ENCODE measurements at regions not wholly inside any gene's neighbourhood (a gene's known extent, or its start where the extent isn't known, plus 50 kb on each side); places are given as distances from the start of the nearest gene placed in this dataset.
"Not testable (repeated sequence)": the region's sequence is repeated elsewhere in the genome, so short reads cannot be mapped to it uniquely, and the experiment has no call there.

- DNase-seq: no peak
These were observed 69.3 kb downstream of the ISOC1 start for GRCh38 chr5:129163810-129164378.

- DNase-seq: no peak
These were observed 75.5 kb downstream of the ISOC1 start for GRCh38 chr5:129170050-129170449.

DNA sequence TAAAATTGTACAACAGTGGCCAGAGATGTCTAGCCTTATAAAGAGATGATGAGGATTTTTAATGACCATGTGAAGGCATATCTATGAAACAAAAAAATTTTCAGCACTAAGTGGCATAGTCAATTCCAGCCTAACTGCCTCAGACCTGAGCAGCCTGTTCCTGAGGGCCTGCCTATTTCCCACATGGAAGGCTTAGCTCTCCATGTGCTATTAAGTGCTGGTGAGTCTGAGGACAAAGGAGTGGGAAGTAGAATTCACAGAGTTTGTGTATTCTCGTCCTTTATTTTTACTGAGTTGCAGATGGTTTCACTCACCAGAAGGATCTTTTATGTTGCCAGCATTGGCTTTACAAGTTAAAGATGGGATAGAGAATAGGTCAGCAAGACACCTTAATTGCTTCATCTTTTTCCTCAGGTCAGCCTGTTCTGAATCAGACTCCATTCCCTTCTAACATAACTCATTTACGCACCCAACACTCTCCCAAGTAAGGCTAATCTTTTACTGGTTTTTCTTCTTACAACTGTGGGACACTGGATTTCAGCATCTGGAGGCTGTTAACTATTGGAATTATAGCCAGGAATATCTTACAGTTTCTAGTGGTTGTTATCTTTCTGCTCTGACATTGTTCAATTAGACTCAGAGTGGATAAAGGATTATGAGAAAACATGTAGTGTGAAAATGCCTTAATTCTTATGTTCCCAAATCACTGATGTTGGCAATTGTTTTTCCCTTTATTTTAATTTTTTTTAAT is 76.8 kb downstream of the ISOC1 start:
- DNase-seq: no peak

GRCh38 chr5:129172580-129172979 is 78.0 kb downstream of the ISOC1 start:
- no peak for DNase-seq

- DNase-seq: no peak
These were observed 79.2 kb downstream of the ISOC1 start for GRCh38 chr5:129173771-129174170.

GRCh38 chr5:129174480-129174879 is 79.9 kb downstream of the ISOC1 start:
- DNase-seq: no peak

DNA sequence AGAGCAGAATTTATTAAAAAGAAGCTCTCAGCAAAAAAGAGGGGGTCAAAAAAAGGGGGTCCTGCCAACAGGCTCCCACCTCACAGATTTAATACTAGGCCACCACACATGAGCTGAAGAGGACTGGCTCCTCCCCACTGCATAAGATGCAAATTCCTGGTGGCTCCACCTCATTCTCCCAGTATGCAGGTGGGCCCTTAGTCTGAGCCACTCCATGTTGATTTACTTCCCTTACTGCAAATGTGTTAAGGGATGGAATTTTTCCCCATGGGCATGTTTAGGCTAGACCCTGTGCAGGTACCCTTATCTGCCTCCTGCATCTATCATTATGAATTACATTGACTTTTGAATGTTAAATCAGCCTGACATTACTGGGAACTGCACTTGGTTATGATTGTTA is 82.9 kb downstream of the ISOC1 start:
- DNase-seq: no peak

DNA sequence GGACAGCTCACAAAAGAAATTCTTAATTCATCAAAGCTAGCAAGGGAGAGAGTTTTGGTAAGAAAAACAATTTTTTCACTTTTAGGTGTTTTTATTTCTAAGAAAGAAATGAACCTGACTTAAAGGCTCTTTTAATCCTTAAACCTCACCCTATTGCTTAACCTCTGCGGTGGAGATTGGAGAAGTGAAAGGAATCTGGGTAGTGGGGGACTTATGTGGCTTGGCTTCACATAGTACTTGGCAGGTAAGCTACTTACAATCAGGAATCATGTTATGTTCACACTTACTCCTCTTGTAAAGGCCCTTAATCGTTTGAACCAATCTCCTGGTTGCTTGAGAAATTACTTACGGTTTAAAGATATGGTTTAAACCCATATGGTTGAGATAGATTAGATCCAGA is 104.8 kb downstream of the ISOC1 start:
- no peak for DNase-seq

DNA sequence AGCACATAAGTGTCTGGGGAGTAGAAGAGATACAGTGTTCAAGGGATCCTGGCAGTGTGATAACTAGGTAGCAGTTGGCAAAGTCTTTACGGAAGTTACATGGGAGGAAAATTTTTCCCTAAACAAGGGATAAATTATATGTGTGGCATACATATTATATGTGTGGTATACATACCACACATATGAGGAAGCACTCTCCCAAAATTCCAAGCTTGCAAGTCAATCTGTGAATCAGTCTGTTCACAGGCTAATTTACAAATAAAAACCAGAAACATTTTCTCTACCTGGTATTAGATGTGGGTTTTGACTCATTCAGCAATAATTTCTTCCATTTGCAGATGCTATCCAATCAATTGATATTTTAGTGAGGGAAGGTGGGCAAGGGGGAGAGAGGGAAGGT is 110.0 kb downstream of the ISOC1 start:
- DNase-seq: no peak

DNA sequence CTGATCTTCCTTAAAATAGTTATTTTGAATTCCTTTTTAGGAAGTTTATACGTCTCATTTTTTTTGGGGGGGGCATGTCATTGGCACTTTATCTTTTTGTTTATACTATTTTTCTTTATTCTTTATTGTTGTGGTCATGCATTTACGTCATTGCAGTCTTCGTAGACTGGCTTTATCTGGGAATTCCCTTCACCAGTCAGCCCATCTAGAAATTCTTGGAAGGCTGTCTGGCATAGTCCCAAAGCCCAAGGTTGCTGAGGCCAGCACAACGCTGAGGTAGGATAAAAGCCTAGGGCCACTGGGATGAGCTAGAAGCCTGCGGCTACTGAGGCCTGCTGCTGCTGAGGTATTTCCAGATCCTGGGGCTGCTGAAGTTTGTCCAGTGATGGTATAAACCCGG is 121.5 kb downstream of the ISOC1 start:
- no peak for DNase-seq

DNA sequence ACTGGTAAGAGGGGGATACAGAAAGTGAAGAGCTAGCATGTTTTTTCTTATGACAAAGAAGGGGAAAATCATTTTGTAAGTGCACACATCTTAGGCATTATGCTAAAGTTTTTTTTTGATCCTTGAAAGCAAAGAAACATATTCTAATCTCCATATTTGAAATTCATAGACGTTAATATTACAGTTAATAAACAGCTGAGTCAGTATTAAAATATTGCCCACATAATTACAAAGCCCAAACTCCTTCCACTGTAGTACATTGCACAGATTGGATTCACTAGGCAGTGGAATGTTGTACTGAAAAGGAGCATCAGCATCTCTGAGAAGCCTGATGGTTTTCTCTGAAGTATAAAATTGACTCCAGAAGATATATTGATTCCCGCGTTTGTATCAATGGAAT is 122.6 kb downstream of the ISOC1 start:
- DNase-seq: no peak

- DNase-seq: no peak
These were observed 128.6 kb downstream of the ISOC1 start for GRCh38 chr5:129223178-129223577.

GRCh38 chr5:129228577-129228976 is 134.0 kb downstream of the ISOC1 start:
- DNase-seq: no peak

- DNase-seq: no peak
These were observed 147.2 kb downstream of the ISOC1 start for GRCh38 chr5:129241755-129242154.

DNA sequence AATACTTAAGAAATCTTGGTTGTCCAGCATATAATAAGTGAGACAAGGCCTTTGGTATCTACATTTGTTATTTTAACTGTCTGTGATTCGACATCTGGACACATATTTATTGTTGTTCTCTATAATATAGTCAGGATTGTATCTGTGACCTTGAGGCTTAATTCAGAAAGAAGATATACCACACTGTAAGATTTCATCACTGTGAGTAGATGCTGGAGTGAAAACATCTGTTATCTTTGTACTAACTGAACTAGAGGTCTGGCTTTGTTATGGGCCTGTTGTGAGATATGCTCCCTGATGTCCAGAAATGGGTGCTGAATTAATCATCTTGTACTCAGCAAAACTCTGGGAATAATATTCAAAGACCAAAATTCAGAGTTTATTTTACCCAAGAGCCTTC is 148.5 kb downstream of the ISOC1 start:
- DNase-seq: no peak

DNA sequence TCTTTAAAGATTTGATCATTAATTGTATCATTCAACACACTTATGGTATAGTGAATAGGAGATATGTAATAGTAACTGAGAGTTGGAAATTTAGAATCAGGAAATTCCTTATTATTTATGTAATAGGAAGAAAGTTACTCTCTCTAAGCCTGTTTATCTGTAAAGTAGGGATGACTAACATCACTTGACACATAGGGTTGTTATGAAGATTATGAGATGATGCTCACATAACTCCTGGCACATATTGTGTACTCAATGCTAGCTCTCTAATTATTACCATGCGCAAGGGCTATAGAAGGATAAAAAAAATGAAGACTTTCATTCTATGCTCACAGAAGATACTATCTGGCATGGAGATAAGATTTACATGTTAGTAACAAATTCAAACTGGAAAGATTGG is 149.9 kb downstream of the ISOC1 start:
- no peak for DNase-seq

DNA sequence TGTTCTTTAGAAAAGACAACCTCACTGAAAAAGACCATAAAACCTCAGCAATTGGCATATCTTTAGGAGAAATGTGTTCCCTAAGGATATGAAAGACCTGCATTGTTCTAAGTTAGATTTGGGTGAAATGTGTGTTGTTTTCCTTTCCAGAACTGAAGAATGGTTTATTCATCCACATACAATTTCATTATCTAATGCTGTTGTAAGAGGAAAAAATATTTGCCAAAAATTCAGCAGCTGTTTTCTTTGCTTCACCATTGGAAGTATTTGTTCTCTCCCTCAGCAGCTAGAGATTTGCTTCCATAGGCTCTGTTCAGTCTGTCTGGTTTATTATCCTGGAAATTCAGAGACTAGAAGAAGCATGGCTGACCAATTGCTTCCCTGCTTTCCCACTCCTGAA is 150.9 kb downstream of the ISOC1 start:
- DNase-seq: no peak

DNA sequence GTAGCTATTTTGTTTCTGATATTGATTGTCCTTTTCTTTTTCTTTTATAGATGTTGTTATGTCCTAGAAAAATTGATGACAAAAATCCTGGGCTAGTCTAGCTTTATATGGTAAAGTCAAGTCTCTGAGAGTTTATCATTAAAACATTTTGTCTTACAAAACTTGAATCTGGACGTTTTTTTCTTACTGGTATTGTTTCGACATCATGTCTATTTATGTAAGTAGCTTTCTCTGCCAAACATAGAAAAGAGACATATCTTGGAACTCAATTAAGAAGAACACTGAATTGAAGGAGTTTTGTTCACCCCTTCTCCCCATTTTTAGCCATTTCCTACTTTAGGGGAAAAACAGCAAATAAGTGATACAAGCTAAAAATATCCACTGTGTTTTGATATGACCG is 151.5 kb downstream of the ISOC1 start:
- no peak for DNase-seq

DNA sequence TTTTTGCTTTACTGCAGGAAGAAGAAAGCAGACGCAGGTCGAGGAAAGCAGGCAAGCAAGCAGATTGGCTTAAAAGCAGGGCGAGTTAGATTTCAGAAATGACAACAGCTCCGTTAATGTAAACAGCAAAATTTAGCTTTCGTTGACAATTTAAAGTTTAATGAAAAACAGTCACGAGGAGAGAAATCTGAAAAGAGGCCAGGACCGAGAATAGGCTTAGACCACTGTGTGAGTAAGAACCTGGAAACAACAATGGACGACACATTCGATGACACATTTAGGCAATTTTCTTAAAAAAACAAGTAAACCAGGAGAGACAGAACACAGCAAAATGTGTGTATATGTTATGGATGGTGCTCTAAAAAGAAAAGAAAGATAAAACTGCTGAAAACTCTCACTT is 155.3 kb downstream of the ISOC1 start:
- no peak for DNase-seq

DNA sequence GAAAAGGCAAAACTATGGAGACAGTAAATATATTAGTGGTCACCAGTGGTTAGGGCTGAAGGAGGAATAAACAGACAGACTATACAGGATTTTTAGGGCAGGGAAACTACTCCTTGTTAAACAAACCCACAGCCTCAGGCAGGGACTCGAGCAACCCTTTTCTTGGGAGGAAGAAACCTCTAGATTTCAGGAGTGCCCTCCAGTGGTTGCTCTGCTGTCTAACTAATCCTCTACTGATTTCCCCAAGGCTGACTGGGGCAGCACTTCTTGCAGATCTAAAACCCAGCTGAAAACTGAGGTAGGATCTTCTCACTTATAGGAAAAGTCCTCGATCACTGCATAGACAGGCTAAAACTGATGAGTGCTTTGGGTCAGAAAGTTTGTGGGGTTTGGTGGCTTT is 176.8 kb downstream of the ISOC1 start:
- DNase-seq: peak in 1 of 4 experiments; percentile 4

GRCh38 chr5:129284010-129284409 is 176.1 kb upstream of the ADAMTS19 start:
- DNase-seq: no peak

DNA sequence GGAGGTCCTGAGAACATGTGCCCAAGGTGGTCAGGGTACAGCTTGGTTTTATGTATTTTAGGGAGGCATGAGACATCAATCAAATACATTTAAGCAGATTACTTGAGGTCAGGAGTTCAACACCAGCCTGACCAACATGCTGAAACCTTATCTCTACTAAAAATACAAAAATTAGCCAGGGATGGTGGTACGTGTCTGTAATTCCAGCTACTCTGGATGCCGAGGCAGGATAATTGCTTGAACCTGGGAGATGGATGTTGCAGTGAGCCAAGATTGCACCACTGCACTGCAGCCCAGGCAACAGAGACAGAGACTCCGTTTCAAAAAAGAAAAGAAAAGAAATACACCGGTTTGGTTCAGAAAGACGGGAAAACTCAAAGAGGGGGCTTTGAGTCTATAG is 165.9 kb upstream of the ADAMTS19 start:
- not testable (repeated sequence) for DNase-seq

GRCh38 chr5:129306725-129307124 is 153.4 kb upstream of the ADAMTS19 start:
- DNase-seq: no peak

DNA sequence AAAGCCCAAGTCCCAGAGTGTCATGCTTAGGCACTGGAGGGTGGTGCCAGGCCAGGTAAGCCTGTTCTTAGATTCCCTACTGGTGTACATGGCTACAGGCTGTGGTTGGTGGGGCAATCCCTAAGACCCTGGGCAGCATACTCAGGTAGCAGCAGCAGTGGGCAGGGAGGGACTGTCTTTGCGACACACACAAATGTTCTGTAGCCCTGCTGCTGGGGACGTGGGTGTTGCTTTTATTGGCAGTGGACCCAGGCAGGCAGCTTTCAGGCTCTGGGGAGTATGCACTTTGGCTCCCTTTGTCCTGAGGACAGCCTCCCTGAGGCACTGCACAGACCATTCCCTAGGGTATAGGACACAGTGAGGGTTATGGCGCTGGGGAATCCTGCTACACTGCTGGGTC is 137.1 kb upstream of the ADAMTS19 start:
- no peak for DNase-seq

DNA sequence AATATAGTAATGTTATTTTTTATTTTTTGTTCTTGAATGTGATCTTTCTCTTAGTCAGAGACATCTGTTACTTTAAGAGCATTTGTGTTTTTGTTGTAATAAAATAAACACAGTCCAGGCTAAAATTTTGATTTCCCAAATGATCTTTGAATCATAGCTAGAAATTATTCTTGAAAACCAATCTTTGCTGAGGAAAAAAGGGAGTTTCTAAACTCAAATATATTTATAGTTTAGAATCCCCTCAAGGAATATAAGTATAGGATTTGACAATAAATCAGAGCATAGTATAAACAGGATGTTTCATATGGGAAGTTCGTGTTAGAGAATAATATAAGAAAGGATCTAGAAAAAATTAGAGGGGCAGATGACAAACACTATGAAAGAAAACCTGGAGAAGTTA is 118.8 kb upstream of the ADAMTS19 start:
- DNase-seq: no peak
